Ishikawa (cell line): ENCODE measurements at regions not wholly inside any gene's neighbourhood (a gene's known extent, or its start where the extent isn't known, plus 50 kb on each side); places are given as distances from the start of the nearest gene placed in this dataset.

Experiments used
- CEBPB ChIP-seq: IDR thresholded peaks from 2 replicates; pipeline ENCODE4 v1.6.1; 2012
- CREB1 ChIP-seq: IDR thresholded peaks from 2 replicates; pipeline ENCODE4 v1.6.1; 2012; ENCODE audit warnings: low read depth
- EGR1 ChIP-seq: IDR thresholded peaks from 2 replicates; pipeline ENCODE4 v1.6.1; 2012
- EP300 ChIP-seq: IDR thresholded peaks from 2 replicates; pipeline ENCODE4 v1.6.1; 2012; ENCODE audit warnings: borderline replicate concordance
- FOXM1 ChIP-seq: IDR thresholded peaks from 2 replicates; pipeline ENCODE4 v1.6.1; 2012; ENCODE audit warnings: low read depth, borderline replicate concordance
- MAX ChIP-seq: IDR thresholded peaks from 2 replicates; pipeline ENCODE4 v1.6.1; 2012
- NFIC ChIP-seq: IDR thresholded peaks from 2 replicates; pipeline ENCODE4 v1.6.1; 2012
- RAD21 ChIP-seq: IDR thresholded peaks from 2 replicates; pipeline ENCODE4 v1.6.1; 2012; ENCODE audit warnings: low read depth
- TAF1 ChIP-seq: IDR thresholded peaks from 2 replicates; pipeline ENCODE4 v1.6.1; 2012; ENCODE audit warnings: low read depth, mild to moderate bottlenecking
- TCF12 ChIP-seq: IDR thresholded peaks from 2 replicates; pipeline ENCODE4 v1.6.1; 2012; ENCODE audit warnings: low read depth
- TEAD4 ChIP-seq: IDR thresholded peaks from 2 replicates; pipeline ENCODE4 v1.6.1; 2012
- YY1 ChIP-seq: IDR thresholded peaks from 2 replicates; pipeline ENCODE4 v1.6.1; 2012; ENCODE audit warnings: low read depth
- ZBTB7A ChIP-seq: IDR thresholded peaks from 2 replicates; pipeline ENCODE4 v1.6.1; 2012; ENCODE audit warnings: low read depth
- TF ChIP-seq, protein P1 (sequence below): IDR thresholded peaks from 2 replicates; pipeline ENCODE4 v1.6.1; 2012; ENCODE audit warnings: low read depth, mild to moderate bottlenecking
- TF ChIP-seq, protein P2 (sequence below): IDR thresholded peaks from 2 replicates; pipeline ENCODE4 v1.6.1; 2012

- TF ChIP-seq RAD21 (no peak), ZBTB7A (no peak), CREB1 (no peak)
- TF ChIP-seq, protein P1, sequence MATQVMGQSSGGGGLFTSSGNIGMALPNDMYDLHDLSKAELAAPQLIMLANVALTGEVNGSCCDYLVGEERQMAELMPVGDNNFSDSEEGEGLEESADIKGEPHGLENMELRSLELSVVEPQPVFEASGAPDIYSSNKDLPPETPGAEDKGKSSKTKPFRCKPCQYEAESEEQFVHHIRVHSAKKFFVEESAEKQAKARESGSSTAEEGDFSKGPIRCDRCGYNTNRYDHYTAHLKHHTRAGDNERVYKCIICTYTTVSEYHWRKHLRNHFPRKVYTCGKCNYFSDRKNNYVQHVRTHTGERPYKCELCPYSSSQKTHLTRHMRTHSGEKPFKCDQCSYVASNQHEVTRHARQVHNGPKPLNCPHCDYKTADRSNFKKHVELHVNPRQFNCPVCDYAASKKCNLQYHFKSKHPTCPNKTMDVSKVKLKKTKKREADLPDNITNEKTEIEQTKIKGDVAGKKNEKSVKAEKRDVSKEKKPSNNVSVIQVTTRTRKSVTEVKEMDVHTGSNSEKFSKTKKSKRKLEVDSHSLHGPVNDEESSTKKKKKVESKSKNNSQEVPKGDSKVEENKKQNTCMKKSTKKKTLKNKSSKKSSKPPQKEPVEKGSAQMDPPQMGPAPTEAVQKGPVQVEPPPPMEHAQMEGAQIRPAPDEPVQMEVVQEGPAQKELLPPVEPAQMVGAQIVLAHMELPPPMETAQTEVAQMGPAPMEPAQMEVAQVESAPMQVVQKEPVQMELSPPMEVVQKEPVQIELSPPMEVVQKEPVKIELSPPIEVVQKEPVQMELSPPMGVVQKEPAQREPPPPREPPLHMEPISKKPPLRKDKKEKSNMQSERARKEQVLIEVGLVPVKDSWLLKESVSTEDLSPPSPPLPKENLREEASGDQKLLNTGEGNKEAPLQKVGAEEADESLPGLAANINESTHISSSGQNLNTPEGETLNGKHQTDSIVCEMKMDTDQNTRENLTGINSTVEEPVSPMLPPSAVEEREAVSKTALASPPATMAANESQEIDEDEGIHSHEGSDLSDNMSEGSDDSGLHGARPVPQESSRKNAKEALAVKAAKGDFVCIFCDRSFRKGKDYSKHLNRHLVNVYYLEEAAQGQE = no peak
Observed at GRCh38 chr6:26243752-26244151, 121.2 kb upstream of the BTN3A2 start.

DNA sequence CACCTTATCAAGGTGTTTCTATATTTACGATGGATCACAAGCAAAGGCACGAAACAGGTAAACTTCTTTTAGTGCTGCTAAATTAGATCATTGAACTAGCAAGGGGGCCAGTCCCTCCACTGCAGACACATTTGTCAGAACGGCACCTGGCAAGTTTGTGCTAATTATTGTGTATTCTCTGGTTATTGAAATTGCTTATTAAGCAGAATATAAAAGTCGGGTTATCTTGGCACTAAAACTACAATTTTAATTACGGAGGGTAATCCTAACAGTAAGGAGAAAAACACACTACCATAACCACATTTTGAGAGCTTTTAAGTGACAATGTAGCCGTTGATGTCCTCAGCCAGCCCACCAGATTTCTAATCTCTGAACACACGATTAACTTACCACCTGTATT lies 118.9 kb upstream of the BTN3A2 start:
- TF ChIP-seq RAD21 (no peak), CREB1 (no peak), FOXM1 (no peak), TAF1 (no peak), TCF12 (no peak), TEAD4 (no peak), MAX (no peak), EP300 (no peak), YY1 (no peak)
- TF ChIP-seq, protein P1 = no peak
- TF ChIP-seq, protein P2, sequence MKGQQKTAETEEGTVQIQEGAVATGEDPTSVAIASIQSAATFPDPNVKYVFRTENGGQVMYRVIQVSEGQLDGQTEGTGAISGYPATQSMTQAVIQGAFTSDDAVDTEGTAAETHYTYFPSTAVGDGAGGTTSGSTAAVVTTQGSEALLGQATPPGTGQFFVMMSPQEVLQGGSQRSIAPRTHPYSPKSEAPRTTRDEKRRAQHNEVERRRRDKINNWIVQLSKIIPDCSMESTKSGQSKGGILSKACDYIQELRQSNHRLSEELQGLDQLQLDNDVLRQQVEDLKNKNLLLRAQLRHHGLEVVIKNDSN = no peak

- TF ChIP-seq TAF1 (no peak), EGR1 (no peak), ZBTB7A (no peak), RAD21 (no peak), TEAD4 (no peak), EP300 (no peak), NFIC (no peak), CEBPB (no peak), MAX (no peak), YY1 (no peak), FOXM1 (no peak), CREB1 (no peak), TCF12 (no peak)
- TF ChIP-seq, protein P2 = no peak
- TF ChIP-seq, protein P1 = no peak
Observed at GRCh38 chr6:26246553-26246952, 118.4 kb upstream of the BTN3A2 start.

DNA sequence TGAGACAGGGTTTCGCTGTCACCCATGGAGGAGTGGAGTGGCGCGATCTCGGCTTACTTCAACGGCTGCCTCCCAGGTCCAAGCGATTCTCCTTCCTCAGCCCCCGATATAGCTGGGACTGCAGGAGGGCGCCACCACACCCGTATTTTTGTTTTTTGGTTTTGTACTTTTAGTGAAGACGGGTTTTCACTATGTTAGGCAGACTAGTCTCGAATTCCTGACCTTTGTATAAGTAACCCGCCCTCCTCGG lies 115.4 kb upstream of the BTN3A2 start:
- TF ChIP-seq FOXM1 (no peak), CREB1 (no peak), EP300 (no peak), MAX (no peak), TCF12 (no peak), NFIC (no peak), TAF1 (no peak), EGR1 (no peak), RAD21 (no peak), ZBTB7A (no peak), TEAD4 (no peak), CEBPB (no peak), YY1 (no peak)
- TF ChIP-seq, protein P1 = no peak
- TF ChIP-seq, protein P2 = no peak
